ENCODE measurements at regions not wholly inside any gene's neighbourhood (a gene's known extent, or its start where the extent isn't known, plus 50 kb on each side); places are given as distances from the start of the nearest gene placed in this dataset.

- TF ChIP-seq POLR2A (IDR thresholded peaks at IDR 0.05) (no peak), CTCF (IDR thresholded peaks at IDR 0.05) (no peak), EP300 (IDR thresholded peaks at IDR 0.05) (no peak)
Observed at GRCh38 chr2:150043172-150043500, 444.3 kb downstream of the RND3 start.
